Stimulated activated CD4-positive, alpha-beta T cell treated with anti-CD3 and anti-CD28 coated beads, Interleukin-1b, Interleukin-23, amount 100 ng/mL, for 1 hour (primary cell): ENCODE measurements at regions not wholly inside any gene's neighbourhood (a gene's known extent, or its start where the extent isn't known, plus 50 kb on each side); places are given as distances from the start of the nearest gene placed in this dataset.

Source experiments
- DNase-seq, 2 donors: peaks; one replicate each; pipeline ENCODE4 v3.0.0-alpha.2; 2020; ENCODE audit warnings: low read depth in 2 of 2

DNA sequence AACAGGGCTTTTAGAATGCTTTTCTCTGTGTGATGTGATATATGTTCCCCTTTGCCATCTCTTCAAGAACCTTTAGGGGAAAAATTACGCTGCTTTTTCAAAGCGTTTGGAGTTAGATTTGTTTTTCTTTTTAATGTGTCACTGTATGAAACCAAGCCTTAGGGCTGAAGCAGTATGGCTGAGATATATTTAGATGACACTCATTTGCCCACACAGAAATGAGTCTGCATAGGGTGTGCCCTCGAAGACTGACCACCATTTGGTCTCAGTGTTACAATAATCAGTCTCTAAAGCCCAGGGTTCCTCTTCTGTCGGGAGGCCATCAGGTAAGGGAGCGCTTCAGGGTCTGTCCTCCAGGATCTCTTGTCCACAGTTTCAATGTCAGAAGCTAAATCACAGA lies 213.0 kb upstream of the NCAM1 start:
- DNase-seq: no peak

DNA sequence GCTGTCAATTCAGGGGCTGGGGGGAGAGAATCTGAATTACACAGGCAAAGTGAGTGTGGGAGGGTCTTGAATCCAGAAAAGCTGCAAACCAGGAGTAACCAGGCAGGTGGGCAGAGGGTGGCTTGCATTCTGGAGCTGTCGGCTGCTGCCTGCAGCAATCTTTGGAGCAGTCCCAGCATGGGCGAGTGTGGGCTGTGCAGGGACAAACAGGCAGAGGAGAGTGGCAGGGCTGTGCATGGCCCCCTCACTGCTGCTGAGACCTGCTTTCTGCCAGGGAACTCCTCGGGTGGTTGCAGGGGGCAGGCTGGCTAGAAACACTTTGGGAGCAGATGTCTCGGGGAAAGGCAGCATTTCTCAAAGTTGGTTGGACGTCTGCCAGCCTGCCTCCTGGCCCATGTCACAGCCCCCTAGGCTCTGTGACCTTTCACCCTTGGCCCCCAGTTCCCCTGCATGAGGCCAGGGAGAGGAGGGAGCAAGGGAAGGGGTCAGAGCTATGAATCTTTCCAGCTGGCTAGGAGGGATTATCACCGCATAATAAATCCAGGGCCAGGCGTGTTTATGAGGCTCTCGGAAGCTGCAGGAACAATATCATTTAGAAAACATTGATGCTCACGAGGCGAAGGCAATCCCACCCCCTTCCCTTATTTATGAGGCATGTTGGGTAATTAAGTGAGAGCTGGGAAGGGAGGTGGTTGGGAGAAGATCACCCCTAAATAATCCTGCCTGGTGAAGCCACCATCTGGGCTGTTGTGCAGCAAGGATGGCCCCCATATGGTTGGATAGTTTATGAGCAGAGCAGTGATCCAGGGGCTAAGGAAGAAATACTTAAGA lies 212.3 kb upstream of the NCAM1 start:
- DNase-seq: no peak

- DNase-seq: no peak
Observed at GRCh38 chr11:112751329-112751728, 209.9 kb upstream of the NCAM1 start.

DNA sequence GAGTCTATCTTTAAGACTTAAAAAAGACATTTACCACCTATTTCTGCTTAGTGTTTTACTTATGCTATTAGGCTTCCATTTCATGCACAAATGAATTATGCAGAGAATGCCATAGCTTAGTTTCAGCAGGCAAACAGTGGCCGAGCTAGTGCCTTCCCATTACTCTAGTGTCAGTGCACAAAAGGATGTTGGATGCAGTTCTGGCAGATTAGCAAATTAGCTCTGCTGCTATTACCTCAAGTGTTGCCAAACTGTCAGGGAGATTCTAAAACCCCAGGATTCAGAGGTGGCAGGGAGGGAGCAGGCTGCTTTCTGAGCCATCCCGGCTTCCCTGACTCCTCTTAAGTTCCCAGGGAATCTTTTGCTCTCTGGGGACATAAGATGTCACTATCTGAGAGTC lies 209.4 kb upstream of the NCAM1 start:
- no peak for DNase-seq

DNA sequence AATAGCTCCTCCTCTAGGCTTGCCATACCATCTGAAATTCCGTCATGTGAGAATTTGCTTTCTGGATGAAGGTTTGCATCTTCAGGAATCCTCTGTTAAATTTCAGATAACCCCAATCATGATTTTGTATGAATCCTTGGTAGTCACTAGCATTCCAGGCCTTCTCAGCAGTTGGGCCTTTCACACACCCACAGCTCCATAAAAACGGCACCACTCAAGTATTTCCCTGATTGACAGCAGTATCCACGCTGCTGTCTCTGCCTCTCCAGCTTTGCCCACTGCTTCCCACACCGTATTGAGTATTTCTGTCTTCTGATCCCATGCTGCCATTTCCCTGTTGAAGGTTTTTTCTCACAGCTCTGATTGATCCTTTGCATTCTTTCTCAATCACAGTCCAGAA lies 208.7 kb upstream of the NCAM1 start:
- DNase-seq: no peak

- no peak for DNase-seq
Observed at GRCh38 chr11:112753706-112754105, 207.5 kb upstream of the NCAM1 start.

GRCh38 chr11:112759418-112759817 lies 201.8 kb upstream of the NCAM1 start:
- DNase-seq: no peak

GRCh38 chr11:112760396-112761059 lies 200.7 kb upstream of the NCAM1 start:
- no peak for DNase-seq

- no peak for DNase-seq
Observed at GRCh38 chr11:112761911-112762706, 199.1 kb upstream of the NCAM1 start.

- DNase-seq: no peak
Observed at GRCh38 chr11:112762707-112763090, 198.5 kb upstream of the NCAM1 start.

DNA sequence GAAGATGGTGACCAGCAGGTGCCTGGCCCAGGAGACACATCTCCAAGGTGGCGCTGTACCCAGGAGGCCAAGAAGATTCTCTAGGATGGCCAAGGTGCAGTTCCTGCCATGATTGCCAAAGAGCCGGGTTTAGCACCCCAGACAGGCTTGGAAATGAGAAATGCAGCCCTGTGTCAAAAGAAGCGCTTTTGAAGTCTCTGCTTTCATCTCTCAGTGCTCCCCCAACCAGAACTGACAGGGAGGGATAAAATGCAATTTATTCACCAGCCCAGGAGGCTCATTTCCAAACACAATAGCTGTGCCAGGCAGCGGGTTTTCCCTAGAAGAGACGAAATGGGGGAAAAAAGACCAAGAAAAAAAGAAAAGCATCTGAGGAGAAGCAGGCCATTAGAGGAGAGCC lies 195.9 kb upstream of the NCAM1 start:
- no peak for DNase-seq

DNA sequence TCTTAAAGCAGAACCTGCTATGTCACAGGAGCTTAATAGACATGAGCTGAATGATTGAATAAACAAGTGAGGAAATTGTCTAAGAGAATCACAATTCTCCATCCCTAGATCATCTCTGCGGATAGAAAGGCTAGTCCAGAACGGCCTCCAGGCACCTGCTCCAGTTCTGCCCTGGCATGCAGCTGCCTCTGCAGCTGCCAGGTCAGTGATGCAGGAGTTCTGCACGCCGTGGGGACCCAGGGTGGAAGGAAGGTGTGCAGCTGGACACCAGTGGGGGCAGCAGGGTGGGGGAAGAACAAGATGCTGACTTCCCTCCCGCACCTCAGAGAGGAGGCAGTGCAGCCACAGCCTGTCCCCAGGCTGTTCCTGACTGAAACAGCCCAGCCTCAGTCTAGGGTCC lies 192.1 kb upstream of the NCAM1 start:
- DNase-seq: no peak

DNA sequence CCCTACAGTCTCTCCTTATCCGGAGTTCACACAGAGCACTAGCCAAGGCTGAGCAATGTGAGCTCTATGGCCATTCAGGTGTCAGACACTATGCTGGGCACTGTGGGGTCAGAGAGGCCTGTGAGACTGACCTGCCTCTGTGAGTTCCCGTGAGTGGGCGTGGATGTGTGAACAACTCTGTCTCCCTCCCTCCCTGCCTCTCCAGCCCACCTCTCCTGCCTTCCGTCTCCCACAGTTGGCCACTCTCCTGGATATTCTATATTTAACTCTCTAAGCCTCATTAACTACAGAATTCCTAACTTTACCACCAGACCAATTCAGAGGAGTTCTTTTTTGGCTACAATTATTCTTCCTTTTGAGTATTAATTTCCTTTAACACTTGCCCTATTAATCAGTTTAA lies 191.6 kb upstream of the NCAM1 start:
- no peak for DNase-seq

- no peak for DNase-seq
Observed at GRCh38 chr11:112770033-112770432, 191.2 kb upstream of the NCAM1 start.

GRCh38 chr11:112770487-112770886 lies 190.7 kb upstream of the NCAM1 start:
- DNase-seq: no peak

DNA sequence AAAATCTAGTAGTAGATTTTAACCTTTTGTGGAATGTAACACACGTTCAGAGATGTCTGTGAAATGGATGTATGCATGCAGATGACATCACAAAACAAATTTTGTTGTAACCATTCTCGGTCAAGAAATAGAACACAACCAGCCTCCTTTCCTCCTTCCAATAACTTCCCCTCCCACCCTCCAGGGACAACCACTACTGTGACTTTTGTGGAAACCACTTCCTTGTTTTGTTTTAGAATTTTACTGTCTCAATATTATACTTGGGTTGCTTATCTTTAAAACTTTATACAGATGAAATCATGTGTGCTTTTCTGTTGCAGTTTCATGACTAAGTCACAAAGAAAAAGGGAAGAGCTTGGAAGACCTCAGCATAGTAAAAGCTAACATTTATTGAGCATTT lies 189.4 kb upstream of the NCAM1 start:
- DNase-seq: no peak

GRCh38 chr11:112773264-112773663 lies 188.0 kb upstream of the NCAM1 start:
- DNase-seq: no peak

- DNase-seq: no peak
Observed at GRCh38 chr11:112776834-112777233, 184.4 kb upstream of the NCAM1 start.

GRCh38 chr11:112777283-112777751 lies 183.9 kb upstream of the NCAM1 start:
- no peak for DNase-seq

DNA sequence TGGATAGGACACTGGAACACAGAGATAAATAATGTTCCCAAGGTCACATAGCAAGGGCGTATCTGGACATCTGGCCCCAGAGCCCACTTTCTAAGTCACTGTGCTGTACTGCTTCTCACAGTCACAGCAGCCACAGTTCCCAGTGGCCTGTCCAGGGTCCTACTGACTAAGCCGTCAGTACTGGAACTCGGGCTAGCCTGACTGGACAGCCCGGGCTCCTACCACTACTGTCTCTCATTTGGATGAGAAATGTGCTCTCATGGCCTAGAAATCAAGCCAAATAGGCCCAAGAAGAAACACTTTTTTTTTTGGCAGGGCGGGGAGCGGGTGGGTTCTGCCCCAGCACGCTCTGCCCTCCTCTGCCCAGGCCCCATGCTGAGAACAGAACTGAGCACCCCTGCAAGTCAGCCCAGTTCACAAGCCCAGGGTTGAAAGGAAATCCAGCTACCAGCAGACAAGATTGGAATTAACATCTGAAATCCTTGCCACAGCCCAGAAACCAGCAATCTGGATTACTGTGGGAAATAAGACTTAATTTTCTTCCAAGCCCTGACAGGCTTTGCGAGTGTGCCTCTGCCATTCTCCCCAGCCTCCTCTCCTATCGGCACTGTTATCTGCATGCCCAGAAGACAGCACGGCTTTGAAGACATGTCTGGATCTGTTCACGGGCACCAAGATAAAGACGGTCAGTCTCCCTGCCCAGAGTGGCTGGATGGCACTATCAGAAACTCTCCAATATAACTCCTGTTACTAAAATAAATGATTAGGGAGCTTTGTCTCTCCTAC lies 182.9 kb upstream of the NCAM1 start:
- DNase-seq: no peak

- DNase-seq: no peak
Observed at GRCh38 chr11:112778877-112779266, 182.3 kb upstream of the NCAM1 start.
